Mesodermal cell (in vitro differentiated cells): ENCODE measurements at regions not wholly inside any gene's neighbourhood (a gene's known extent, or its start where the extent isn't known, plus 50 kb on each side); places are given as distances from the start of the nearest gene placed in this dataset.
"Not testable (repeated sequence)": the region's sequence is repeated elsewhere in the genome, so short reads cannot be mapped to it uniquely, and the experiment has no call there.

Experiments
- H3K27ac ChIP-seq: 2 replicates; pipeline ENCODE4 v1.7.0; 2013; ENCODE audit warnings: mild to moderate bottlenecking, low read depth, low read length, moderate library complexity; ENCODE audit not compliant: severe bottlenecking
- H3K36me3 ChIP-seq: 2 replicates; pipeline ENCODE4 v1.7.1; 2013; ENCODE audit warnings: mild to moderate bottlenecking, low read length, moderate library complexity; ENCODE audit not compliant: control insufficient read depth, insufficient read depth
- H3K4me1 ChIP-seq: one replicate; pipeline ENCODE4 v1.7.1; 2013; ENCODE audit warnings: mild to moderate bottlenecking, low read length; ENCODE audit not compliant: insufficient read depth, control insufficient read depth, poor library complexity, severe bottlenecking
- H3K4me3 ChIP-seq: 2 replicates; pipeline ENCODE4 v1.7.0; 2013; ENCODE audit warnings: low read length, control low read depth, mild to moderate bottlenecking; ENCODE audit not compliant: insufficient read depth, poor library complexity, severe bottlenecking; ENCODE audit errors: extremely low read depth
- H3K9me3 ChIP-seq: 2 replicates; pipeline ENCODE4 v1.7.1; 2013; ENCODE audit warnings: mild to moderate bottlenecking, low read length, moderate library complexity; ENCODE audit not compliant: control insufficient read depth
- WGBS, 2 experiments: methylation state at CpG; one replicate each; pipeline ENCODE4 v1.1.5; 2013; ENCODE audit warnings: missing lambda C conversion rate in 2 of 2; ENCODE audit not compliant: insufficient coverage in 2 of 2; 5-methylcytosine and 5-hydroxymethylcytosine counted together

- Histone ChIP-seq H3K4me1 (peaks cover 24% of the 10 kb centered on the region), H3K9me3 (peaks cover 22% of the 10 kb centered on the region)
- no CpG with 5 or more reads among the region's 3 CpGs for WGBS, 2 experiments
These were observed 91.5 kb downstream of the CDC42EP3 start for GRCh38 chr2:37579949-37580348.

GRCh38 chr2:37581433-37581832 lies 90.0 kb downstream of the CDC42EP3 start:
- H3K4me3 ChIP-seq, result no peak overlapping the region
- 95 to 96% methylated on average over 3 to 4 of the region's 5 CpGs for WGBS, 2 experiments
- H3K27ac ChIP-seq, result no peak overlapping the region
- H3K36me3 ChIP-seq, result no peaks in the 10 kb centered on the region
- H3K4me1 ChIP-seq, result peaks cover 38% of the 10 kb centered on the region
- peaks cover 18% of the 10 kb centered on the region for H3K9me3 ChIP-seq

More at GRCh38 chr2:37579949-37580348, 91.5 kb downstream of the CDC42EP3 start:
- not testable (repeated sequence) for H3K27ac ChIP-seq, H3K4me3 ChIP-seq, H3K36me3 ChIP-seq

- no peak overlapping the region for H3K4me3 ChIP-seq
- peaks cover 18% of the 10 kb centered on the region for H3K9me3 ChIP-seq
- peaks cover 50% of the 10 kb centered on the region for H3K4me1 ChIP-seq
- 89 to 95% methylated on average over 11 to 15 of the region's 16 CpGs for WGBS, 2 experiments
- H3K27ac ChIP-seq, result peak overlapping the region; percentile 88
- H3K36me3 ChIP-seq, result no peaks in the 10 kb centered on the region
These were observed 88.8 kb downstream of the CDC42EP3 start for GRCh38 chr2:37582481-37583220.

DNA sequence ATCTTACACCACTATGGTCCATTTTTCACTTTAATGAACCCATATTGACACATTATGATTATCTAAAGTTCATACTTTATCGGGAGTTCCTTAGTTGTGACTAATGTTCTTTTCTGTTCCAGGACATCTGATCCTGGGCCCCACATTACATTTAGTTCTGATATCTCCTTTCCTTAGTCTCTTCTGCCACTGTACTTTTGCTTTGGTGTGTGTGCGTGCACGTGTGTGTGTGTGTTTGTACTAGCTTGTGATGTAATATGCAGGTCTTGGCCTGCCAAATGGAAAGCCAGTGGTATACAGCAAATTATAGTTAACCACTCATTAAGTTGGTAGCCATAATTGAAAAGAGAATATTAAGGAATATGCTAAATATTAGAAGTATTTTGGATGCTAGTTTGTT lies 88.0 kb downstream of the CDC42EP3 start:
- Histone ChIP-seq H3K4me1 (peaks cover 53% of the 10 kb centered on the region), H3K9me3 (peaks cover 18% of the 10 kb centered on the region), H3K27ac (peak overlapping the region; percentile 88), H3K4me3 (no peak overlapping the region), H3K36me3 (no peaks in the 10 kb centered on the region)
- WGBS, 2 experiments, result 100% methylated on average over 1 of the region's 3 CpGs; no CpG with 5 or more reads in 1 of the 2 experiments

DNA sequence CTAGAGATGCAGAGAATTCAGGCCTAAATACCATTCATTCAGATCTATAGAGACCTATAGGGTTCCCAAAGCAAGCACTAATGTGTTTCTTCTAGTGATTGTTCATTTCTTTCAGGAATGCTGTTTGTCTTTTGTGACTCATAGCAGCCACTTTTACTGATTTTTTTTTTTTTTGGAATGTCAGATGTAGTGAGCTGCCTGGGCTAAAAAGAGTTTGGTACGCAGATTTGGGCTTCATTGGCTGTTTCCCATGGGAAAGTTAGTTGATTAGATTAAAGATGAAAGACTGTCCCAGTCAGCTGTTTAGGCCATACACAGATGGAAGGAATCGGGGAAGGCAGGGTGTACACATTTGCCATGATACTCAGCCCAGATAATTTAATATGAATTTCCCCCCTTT lies 87.6 kb downstream of the CDC42EP3 start:
- H3K9me3 ChIP-seq, result peaks cover 16% of the 10 kb centered on the region
- 67 to 80% methylated on average over 1 of the region's 2 CpGs for WGBS, 2 experiments
- H3K27ac ChIP-seq, result peak overlapping the region; percentile 88
- H3K36me3 ChIP-seq, result no peaks in the 10 kb centered on the region
- H3K4me3 ChIP-seq, result no peak overlapping the region
- peaks cover 58% of the 10 kb centered on the region for H3K4me1 ChIP-seq

DNA sequence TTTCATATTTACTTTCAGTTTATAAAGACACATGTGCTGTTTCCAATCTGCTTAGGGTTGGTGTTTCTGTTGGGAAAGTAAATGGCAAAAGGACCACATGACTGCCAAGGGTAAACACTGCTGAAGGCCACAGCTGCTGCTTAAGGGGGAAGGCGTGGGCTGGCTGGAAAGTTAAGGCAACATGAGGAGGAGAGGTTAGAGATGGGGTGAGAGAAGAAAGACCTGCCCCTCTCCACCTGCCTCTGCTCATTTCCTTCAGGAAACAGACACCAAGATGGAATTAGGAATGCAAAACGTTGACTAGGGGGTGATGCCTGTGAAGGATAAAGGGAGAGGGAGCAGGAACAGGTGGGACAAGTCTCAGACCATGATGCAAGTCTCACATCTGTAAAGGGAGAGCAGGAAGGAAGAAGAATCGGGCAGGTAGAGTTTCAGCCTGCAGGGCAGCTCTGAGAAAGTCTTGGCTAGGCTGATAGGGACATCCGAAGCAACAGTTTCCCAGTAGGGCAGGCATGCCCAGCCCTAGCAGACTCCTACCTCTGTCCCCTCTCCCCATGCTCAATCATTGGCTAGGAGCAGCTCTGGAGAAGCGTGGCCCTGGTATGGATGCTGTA lies 86.0 kb downstream of the CDC42EP3 start:
- 46 to 74% methylated on average over 2 to 4 of the region's 5 CpGs for WGBS, 2 experiments
- Histone ChIP-seq H3K36me3 (no peaks in the 10 kb centered on the region), H3K27ac (no peak overlapping the region), H3K4me3 (no peak overlapping the region), H3K4me1 (peaks cover 71% of the 10 kb centered on the region), H3K9me3 (peaks cover 1% of the 10 kb centered on the region)

DNA sequence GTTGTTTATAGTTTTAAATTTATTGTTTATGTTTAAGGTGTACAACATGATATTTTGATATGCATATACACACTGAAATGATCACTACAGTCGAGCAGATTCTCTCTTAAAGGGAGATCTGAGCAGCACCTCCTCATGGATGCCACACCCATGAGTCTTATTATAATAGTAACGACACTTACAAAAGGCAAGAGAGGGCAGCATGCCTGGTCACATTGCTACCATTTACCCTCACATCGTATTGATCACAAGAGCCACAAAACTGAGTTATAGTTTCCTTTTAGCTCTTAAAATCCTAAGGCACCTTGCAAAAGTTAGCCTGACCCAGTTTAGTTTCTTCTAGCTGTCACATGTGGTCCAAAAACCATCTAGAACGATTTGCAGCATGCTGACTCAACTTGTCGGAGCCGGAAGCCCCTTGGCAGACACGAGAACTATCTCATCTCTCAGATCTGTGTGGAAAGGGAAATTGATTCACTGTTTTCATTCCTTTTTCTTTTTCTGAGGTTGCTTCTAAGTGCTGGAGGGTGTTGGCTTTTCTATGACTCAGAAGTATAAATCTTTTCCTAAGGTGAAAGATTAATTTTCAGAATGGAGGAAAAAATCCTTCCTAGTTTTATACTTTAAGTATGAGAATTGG lies 85.3 kb downstream of the CDC42EP3 start:
- peak overlapping the region; percentile 10 for H3K27ac ChIP-seq
- no peak overlapping the region for H3K4me3 ChIP-seq
- H3K4me1 ChIP-seq, result peaks cover 73% of the 10 kb centered on the region

GRCh38 chr2:37586663-37587317 lies 84.7 kb downstream of the CDC42EP3 start:
- no peak overlapping the region for H3K4me3 ChIP-seq
- H3K4me1 ChIP-seq, result peaks cover 73% of the 10 kb centered on the region
- H3K9me3 ChIP-seq, result no peaks in the 10 kb centered on the region
- peak overlapping the region; percentile 10 for H3K27ac ChIP-seq
- WGBS, 2 experiments, result 83 to 90% methylated on average over 1 to 2 of the region's 3 CpGs
- H3K36me3 ChIP-seq, result no peaks in the 10 kb centered on the region

More for the DNA sequence above, 85.3 kb downstream of the CDC42EP3 start:
- WGBS, 2 experiments, result 61 to 81% methylated on average over 5 to 6 of the region's 7 CpGs
- Histone ChIP-seq H3K9me3 (no peaks in the 10 kb centered on the region), H3K36me3 (no peaks in the 10 kb centered on the region)

DNA sequence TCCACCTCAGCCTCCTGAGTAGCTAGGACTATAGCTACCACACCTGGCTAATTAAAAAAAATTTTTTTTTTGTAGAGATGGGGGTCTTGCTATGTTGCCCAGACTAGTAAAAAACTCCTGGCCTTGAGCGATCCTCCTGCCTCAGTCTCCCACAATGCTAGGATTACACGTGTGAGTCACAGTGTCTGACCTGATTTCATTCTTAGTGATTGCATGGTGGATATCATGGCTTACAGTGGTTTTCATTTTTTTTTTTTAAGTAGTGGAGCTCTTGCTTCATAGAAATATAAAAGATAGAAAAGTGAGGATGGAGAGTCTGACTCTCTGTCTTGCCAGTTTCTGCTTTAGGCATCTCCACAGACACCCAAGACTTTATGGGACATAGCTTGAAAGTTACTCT lies 83.6 kb downstream of the CDC42EP3 start:
- 100% methylated on average over 1 to 2 of the region's 2 CpGs for WGBS, 2 experiments
- Histone ChIP-seq H3K36me3 (no peaks in the 10 kb centered on the region), H3K4me1 (peaks cover 66% of the 10 kb centered on the region), H3K27ac (no peak overlapping the region), H3K4me3 (no peak overlapping the region), H3K9me3 (no peaks in the 10 kb centered on the region)

GRCh38 chr2:37588316-37588777 lies 83.1 kb downstream of the CDC42EP3 start:
- 83% methylated on average over 4 to 5 of the region's 6 CpGs for WGBS, 2 experiments
- Histone ChIP-seq H3K36me3 (no peaks in the 10 kb centered on the region), H3K4me1 (peaks cover 62% of the 10 kb centered on the region), H3K4me3 (no peak overlapping the region), H3K9me3 (no peaks in the 10 kb centered on the region), H3K27ac (no peak overlapping the region)
